GM18520 (cell line): ENCODE measurements at regions not wholly inside any gene's neighbourhood (a gene's known extent, or its start where the extent isn't known, plus 50 kb on each side); places are given as distances from the start of the nearest gene placed in this dataset.

Source experiments
- ATAC-seq: cut with Tn5 transposase; IDR thresholded peaks from one replicate; pipeline ENCODE4 v1.9.1; 2021; ENCODE audit not compliant: unreplicated experiment

DNA sequence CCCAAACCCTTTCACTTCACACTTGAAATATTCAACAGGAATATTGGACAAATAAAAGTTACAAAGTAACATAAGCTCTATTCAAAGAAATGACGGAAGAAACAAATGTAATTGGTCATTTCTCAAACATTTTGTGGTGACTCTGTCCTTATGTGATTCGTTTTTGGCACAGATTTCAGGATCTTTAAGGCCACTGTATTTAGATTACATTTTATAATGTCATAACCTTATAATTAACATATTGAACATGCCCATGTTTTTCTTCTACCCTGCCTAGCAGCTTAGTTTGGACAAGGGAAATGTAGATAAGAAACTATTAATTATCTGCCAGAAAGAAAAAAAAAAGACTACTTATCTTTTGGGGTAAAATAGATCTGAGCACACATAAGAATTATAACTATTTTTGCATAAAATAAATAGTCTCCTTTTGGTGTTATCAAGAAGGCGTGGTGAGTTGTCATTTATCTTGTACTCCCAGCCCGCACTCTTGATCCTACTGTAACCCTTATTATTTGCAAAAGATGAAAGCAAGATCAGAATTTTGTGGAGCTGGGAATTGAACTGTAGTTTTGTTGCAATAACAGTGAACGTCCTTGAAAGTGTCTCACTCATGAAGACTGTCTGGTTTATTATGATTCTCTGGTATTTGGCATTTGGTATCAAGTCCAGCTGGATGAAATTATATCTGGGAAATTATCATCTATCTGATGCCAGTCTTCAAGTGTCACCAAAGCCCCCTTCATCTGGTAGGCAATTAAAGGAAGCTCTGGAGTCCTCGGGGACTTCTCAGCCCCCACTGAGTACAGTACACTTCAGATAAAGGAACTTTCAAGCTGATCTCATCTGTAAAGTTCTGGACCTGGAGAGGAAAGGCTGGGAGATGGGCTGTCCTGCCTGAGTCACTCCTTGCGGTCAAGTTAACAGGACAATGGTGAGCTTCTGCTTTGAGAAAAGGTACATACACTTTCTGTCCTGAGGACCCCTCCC is 175.7 kb upstream of the INHBA start:
- no peak for ATAC-seq

DNA sequence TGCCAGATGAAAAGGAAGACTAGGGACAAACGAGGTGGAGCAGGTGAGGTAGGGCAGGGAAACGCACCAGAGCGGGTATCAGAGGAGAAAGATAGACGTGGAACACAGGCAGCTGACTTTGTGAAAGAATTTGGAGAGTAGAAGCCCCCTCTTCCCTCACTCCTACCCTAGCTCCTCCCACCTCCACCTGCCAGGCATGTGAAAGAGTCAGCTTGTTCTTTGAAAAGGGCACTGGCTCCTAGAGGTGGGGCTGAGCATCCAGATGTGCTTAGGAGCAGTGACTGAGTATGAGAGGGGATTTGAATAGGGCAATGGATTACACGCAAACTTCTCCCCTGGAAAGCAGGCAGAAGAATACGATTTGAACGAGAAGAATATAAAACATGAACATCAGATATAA is 174.2 kb upstream of the INHBA start:
- ATAC-seq = no peak

DNA sequence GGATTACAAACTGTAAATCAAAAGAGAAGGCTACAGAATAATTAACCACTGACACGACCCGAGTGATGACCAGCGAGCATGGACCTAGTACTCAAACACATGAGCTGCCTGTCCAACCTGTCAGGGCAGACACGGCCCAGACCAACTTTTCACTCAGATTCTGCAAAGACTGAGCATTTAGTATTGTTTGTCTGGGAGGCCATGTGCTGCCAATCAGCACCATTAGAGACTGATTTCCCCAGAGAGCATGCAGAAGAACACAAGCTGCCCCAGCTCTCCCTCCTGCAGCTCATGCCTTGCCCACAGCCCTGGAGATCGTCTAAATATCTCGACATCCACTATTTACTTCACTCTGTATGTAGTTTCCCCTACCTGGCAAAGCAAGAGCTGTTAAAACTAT is 172.6 kb upstream of the INHBA start:
- ATAC-seq = no peak

DNA sequence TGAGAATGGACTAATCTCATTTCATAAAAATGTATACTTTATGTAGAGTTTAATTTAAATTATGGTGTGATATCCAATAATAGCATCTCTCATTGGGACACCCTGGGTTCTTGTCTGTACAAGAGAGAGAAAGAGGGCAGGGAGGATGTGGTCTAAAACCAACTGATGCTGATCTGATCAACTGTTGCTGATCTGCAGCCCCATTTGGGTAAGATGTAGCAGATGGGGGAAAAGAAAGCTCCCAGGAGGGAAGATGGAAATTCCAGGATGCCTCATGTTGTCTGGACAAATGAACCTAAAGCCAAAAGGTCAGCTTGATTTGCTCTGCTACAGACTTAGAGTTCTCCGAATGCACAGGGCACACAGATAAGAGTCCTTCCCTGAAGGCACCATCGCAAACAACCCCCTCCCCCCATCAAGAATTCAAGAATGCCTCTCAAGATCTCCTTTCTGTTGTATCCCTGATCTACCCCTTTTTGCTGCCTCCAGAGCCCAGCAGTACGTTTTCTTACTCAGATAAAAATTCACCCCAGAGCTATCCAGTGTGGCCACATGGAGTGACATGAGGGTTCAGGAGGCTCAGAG is 171.4 kb upstream of the INHBA start:
- ATAC-seq = no peak

DNA sequence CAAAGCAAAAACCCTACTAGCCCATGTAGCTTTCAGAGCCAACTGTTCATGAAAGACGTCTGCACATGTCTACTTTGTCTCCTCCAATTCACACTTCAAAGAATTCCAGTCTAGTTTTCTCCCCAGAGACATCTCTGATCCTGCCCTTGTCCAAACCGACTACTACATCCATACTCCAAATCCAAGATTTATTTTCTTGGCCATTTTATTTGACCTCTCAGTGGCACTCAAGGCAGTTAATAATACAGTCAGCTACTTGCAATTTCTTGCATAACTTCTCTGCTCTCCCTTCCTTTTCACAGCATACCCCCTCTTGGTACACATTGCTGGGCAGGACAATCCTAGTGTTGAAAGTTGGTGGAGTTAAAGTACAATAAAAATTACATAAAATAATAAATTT is 170.9 kb upstream of the INHBA start:
- no peak for ATAC-seq

DNA sequence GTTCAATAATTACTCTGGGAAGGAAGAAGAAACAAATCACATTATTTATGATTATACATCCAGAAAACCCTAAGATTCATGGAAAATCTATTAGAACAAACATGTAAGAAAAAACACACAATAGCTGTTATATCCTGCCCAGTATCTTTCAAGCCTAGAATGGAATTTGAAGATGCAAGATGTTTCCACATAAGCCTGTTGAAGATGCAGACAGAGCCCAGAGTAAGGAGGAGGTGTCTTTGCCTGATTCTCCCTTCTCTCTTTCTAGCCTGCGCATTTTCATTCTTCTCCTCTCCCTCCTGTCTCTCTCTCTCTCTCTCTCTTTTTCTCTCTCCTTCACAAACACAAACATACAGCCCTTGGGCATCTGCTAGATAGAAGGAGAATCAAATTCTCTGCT is 170.1 kb upstream of the INHBA start:
- ATAC-seq = no peak

DNA sequence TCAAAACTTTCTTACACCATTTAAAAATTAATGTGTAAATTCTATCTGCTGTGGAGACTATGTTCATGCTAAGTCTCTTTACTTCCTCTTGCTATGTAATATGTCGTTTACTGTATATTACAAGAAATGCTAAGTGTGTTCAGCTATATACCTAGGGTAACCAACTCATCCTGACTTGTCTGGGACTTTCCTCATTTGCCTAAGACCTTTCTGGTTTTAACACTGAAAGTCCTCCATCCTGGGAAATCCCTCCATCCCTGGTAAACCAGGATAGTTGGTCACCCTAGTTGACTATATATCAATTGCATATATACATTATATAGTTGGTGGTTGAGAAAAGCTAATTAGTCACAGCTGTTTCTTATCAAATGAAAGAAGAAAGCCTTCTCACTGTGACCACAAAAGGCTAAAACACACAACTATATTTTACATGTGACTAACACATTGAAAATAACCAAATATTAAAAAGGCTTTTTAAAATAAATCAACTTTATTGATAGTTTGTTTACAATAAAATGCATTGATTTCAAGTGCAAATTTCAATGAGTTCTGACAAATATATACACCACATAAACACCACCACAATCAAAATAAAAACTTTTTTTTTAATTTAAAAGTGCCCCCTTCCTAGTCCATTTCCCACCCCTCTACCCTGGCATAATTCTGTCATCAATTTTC is 167.7 kb upstream of the INHBA start:
- ATAC-seq = peak; percentile 69

DNA sequence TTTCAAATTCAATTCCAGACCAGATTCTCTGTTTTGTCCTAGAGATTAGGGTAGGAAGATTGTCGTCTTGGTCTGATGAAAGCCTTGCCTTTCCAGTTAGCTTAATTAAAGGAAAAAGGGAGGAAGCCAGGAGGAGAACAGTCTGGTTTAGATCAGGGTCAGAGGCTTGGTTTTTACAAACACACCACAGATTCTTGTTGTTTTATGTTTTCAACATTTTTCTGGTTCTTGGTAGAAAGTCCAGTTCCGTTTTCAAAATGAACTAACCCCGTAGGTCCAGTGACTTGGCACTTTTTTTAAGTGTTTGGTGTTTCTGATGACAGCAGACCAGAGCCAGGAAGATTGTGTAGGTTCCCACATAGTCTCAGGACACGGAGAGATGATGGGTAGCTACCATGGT is 167.1 kb upstream of the INHBA start:
- ATAC-seq = peak; percentile 20

DNA sequence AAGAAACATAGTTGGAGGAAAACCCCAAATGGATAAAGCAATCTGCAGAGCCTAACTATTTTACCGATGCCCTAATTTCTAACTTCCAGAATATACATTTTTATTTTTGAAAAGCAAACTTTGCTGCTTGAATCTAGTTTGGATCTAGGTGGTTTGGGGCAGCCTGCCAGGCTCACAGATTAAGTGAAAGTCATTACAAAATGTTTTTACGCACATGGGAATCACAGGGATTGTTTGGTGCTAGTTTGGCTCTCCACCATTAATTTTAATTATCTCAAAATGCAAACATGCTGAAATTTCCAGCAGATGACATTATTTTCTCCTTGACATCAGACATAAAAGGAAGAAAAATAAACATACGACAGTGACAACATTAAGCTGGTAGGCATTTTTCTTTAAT is 166.7 kb upstream of the INHBA start:
- no peak for ATAC-seq

DNA sequence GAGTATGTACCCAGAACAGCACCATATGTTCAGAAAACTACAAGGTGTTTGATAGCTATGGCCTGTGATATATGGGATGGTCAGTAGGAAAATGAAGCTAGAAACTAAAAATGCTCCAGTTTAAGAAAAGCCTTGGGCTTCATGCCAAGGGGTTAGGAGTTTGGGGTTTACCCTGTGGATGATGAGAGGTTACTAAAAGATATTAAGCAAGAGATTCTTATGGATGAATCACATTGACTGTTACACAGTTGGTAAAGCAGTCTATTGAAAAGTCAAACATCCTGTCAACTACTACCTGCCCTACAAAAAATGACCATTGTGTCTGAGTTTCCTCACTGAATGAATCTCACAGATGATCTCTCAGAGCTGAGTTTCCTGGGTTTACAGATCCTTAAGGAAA is 166.2 kb upstream of the INHBA start:
- ATAC-seq = no peak

DNA sequence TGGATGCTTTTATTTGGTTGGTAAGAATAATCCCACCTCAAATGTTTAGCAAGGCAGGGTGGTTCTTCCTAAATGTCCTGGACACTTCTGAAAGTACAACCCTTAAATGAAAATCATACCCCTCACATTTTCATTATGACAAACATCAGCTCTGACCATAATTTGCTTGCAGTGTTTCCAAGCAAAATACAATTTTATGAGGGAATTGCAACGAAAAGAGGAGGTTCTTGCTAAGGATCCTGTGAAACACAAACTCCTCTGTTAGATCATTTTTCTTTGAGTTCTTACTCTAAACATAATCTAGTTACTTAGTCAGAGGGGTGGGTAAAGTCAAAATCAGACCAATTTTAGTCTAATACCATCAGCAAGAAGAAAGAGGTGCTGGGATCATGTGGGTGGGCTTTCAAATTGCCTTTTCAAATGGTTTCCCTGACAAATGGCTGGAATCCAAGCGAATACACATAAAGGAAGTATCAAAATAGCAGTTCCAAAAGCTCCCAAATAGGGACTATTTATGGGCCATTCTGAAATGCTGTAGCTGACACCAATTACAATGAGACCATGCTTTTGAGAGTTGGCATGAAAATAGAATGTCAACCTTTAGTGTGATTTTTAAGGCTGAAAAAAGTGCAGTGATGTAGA is 164.9 kb upstream of the INHBA start:
- ATAC-seq = no peak

DNA sequence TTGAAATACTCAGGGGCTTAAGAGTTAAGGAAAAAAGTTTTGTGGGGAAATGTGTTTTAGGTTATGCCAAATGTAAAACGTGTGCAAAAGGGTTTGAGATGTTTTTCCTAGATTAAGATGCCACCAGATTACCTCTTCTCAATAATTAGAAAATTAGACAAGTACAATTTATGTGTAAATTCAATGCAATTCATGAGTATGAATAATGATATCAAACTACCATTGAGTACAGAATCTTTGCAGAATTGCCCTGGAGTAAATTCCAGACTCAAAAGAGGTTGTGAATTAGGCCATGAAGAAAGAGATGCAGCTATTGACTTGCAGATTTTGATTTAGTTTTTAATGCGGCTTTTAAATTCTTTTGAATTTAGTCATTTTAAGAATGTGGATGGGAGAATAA is 159.4 kb upstream of the INHBA start:
- ATAC-seq = no peak

DNA sequence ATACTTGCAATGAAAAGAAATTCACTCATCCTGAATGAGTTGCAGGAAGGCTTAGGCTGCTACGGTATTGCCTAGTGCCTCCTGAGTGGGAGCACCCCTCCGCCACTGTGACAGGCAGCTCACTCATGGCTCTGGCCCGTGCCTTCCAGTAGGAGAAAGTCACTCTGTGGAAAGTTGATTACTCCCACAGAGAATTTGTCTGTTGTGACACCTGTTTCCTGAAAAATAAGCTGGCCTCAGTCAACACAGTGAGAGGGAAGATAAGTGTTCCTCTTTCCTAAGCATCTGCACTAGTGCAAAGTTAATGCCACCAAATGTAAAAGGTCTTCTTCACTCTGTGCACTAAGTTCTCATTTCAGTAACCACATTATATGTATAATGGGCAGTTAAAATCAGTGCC is 158.8 kb upstream of the INHBA start:
- ATAC-seq = no peak

DNA sequence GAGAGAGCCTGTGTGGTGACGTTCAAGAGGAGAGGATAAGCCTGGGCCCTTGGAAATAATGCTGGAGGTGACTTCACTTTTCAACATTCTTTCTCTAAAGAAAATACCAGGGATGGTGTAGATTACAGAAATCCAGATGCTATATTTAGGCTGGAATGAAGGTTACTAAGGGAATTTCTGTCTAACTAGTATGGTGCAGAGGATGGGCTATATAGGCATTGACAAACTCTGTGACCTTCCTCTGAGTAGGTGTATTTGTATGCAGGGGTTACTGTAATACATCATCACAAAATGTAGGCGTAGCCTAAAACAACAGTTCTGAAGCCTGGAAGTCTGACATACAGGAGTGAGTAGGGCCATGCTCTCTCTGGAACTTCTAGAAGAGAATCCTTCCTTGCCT is 155.3 kb upstream of the INHBA start:
- no peak for ATAC-seq

DNA sequence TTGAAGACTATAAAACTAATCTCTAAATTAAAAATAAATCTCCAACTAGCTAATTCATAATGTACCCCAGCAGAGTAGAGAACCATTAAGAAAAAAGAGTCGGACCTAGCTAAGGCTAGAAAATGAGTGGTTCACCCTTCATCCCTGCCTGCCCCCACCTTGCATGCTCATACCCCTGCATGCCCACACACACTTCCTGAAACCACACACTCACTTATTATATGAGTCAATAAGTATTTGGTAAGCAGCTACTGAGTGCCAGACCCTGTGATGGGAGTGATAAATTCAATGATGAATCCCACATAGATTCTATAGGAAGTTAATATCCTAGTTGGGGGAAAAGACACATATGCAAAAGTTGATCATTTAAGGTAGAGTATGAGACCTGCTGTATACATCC is 152.9 kb upstream of the INHBA start:
- ATAC-seq = no peak

DNA sequence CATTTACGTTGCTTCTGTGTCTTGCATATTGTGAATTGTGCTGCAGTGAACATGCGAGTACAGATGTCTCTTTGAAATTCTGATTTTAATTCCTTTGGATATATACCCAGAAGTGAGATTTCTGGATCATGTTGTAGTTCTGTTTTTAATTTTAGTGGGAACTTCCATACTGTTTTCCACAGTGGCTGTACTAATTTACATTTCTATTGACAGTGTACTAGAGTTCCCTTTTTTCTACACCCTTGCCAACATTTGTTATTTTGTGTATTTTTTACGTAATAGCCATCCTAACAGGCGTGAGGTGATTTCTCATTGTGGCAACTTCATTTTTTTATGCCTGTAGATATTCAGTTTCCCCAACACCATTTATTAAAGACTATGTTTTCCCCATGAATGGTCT is 144.7 kb upstream of the INHBA start:
- no peak for ATAC-seq

DNA sequence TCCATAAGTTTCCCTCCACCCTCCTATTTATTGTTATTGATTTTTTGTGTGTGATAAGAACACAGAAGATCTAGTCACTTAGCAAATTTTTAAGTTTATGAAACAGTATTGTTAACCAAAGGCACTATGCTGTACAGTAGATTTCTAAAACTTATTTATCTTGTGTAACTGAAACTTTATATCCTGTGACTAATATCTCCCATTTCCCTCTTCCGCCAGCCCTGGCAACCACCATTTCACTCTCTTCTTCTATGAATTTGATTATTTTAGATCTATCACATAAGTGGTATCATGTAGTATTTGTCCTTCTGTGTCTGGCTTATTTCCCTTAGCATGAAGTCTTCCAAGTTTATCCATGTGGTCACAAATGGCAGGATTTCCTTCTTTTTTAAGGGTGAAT is 144.3 kb upstream of the INHBA start:
- ATAC-seq = no peak

DNA sequence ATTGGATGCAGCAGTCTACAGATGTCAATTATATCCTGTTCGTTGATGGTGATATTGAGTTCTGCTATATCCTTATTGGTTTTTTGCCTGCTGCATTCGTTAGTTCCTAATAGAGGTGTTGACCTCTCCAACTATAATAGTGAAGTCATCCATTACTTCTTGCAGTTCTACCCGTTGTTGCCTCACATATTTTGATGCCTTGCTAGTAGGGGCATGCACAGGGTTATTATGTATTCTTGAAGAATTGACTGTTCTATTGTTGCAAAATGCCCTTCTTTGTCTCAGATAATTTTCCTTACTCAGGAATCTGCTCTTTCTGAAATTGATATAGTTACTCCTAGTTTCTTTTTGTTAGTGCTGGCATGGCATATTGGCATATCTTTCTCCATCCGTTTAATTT is 140.1 kb upstream of the INHBA start:
- ATAC-seq = no peak

DNA sequence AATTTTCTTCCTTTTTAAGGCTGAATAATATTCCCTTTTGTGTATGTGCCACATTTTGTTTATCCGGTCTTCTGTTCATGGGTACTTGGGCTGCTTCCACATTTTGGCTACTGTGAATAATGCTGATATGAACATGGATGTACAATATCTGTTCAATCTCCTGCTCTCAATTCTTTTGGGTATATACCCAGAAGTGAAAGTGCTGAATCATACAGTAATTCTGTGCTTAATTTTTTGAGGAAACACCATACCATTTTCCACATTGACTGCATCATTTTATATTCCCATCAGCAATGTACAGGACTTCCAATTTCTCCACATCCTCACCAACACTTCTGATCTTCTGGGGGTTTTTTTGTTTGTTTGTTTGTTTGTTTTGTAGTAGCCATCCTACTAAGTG is 135.0 kb upstream of the INHBA start:
- ATAC-seq = no peak

DNA sequence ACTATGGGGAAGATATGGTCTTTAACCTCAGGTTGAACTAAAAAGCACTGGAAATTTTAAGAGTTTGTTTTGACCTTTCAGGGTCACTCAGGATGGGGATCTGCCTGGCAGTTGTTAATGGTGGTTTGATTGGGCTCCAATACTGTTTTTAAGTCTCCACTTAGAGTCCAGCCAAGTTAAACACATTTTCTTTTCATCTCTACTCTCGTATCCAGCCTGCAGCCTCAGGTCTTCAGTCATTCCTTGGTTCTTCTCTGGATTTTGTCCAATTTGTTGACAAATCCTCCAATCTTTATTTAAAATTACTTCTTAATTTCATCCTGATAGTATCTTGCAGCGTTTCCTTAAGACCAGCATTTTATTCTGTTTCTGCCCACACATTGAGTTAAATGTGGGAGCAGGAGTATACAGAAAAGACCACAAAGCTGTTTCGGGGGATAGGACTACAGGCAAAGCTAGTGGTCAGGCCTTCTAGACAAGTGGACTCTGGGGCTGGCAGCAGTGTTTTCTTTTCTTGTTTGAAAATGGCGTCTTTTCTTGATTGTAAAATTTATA is 133.2 kb upstream of the INHBA start:
- ATAC-seq = no peak
